Type B pancreatic cell (in vitro differentiated cells): ENCODE measurements at regions not wholly inside any gene's neighbourhood (a gene's known extent, or its start where the extent isn't known, plus 50 kb on each side); places are given as distances from the start of the nearest gene placed in this dataset.

Source experiments
- DNase-seq: peaks from one replicate; pipeline ENCODE4 v3.0.0; 2021; ENCODE audit warnings: mixed read lengths; ENCODE audit not compliant: unreplicated experiment; ENCODE audit errors: extremely low spot score
- H3K27ac Mint-ChIP-seq: 2 replicates; pipeline ENCODE4 v1.8.0; 2021; ENCODE audit warnings: mild to moderate bottlenecking, mixed read lengths
- H3K27me3 Mint-ChIP-seq: 2 replicates; pipeline ENCODE4 v1.8.0; 2021; ENCODE audit warnings: mixed read lengths
- H3K36me3 Mint-ChIP-seq: 2 replicates; pipeline ENCODE4 v1.8.0; 2021; ENCODE audit warnings: mixed read lengths
- H3K4me1 Mint-ChIP-seq: one replicate; pipeline ENCODE4 v1.8.0; 2021; ENCODE audit warnings: mixed read lengths; ENCODE audit not compliant: unreplicated experiment
- H3K4me3 Mint-ChIP-seq: 2 replicates; pipeline ENCODE4 v1.8.0; 2021; ENCODE audit warnings: mild to moderate bottlenecking, mixed read lengths
- H3K9me3 Mint-ChIP-seq: 2 replicates; pipeline ENCODE4 v1.8.0; 2021; ENCODE audit warnings: mixed read lengths
- TF ChIP-seq, protein P1 (sequence below): fragments of 200-600 bp; sonication (generic); conservative IDR thresholded peaks from 2 replicates; pipeline ENCODE4 v1.5.0; 2021; ENCODE audit warnings: antibody characterized with exemption, mild to moderate bottlenecking

GRCh38 chr16:64417711-64418227 lies 704.1 kb downstream of the CDH11 start:
- Mint-ChIP-seq H3K36me3 (no peaks in the 10 kb centered on the region), H3K9me3 (no peaks in the 10 kb centered on the region), H3K27me3 (no peaks in the 10 kb centered on the region), H3K27ac (no peak overlapping the region), H3K4me1 (peaks cover 4% of the 10 kb centered on the region), H3K4me3 (no peak overlapping the region)
- TF ChIP-seq, protein P1, sequence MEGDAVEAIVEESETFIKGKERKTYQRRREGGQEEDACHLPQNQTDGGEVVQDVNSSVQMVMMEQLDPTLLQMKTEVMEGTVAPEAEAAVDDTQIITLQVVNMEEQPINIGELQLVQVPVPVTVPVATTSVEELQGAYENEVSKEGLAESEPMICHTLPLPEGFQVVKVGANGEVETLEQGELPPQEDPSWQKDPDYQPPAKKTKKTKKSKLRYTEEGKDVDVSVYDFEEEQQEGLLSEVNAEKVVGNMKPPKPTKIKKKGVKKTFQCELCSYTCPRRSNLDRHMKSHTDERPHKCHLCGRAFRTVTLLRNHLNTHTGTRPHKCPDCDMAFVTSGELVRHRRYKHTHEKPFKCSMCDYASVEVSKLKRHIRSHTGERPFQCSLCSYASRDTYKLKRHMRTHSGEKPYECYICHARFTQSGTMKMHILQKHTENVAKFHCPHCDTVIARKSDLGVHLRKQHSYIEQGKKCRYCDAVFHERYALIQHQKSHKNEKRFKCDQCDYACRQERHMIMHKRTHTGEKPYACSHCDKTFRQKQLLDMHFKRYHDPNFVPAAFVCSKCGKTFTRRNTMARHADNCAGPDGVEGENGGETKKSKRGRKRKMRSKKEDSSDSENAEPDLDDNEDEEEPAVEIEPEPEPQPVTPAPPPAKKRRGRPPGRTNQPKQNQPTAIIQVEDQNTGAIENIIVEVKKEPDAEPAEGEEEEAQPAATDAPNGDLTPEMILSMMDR: no peak
- DNase-seq: no peak

GRCh38 chr16:64416216-64417005 lies 705.5 kb downstream of the CDH11 start:
- H3K4me3 Mint-ChIP-seq: no peak overlapping the region
- no peaks in the 10 kb centered on the region for H3K36me3 Mint-ChIP-seq
- peaks cover 4% of the 10 kb centered on the region for H3K4me1 Mint-ChIP-seq
- TF ChIP-seq, protein P1: no peak
- H3K27me3 Mint-ChIP-seq: no peaks in the 10 kb centered on the region
- DNase-seq: no peak
- H3K27ac Mint-ChIP-seq: no peak overlapping the region
- H3K9me3 Mint-ChIP-seq: peaks cover 3% of the 10 kb centered on the region

DNA sequence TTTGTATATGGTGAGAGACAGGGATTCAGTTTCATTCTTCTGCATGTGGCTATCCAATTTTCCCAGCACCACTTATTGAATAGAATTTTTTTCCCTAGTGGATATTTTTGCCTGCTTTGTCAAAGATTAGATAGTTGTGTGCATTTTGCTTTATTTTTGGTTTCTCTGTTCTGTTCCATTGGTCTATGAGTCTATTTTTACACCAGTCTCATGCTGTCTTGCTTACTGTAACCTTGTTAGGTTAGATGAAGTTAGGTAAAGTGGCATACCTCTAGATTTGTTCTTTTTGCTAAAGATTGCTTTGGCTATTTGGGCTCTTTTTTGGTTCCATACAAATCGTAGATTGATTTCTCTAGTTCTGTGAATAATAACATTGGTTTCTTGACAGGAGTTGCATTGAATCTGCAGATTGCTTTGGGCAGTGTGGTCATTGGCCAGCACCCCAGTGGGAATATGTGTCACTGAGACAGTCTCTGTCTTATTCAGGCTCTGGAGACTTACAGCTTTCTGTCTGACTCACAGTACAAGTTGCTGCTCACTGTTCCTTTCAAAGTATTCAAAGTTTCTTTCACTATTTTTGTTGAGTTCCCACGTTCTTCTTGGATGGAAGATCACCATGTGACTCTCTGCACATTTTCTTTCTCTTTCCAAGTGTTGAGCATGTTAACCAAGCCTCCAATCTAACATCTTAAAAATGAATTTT lies 709.1 kb downstream of the CDH11 start:
- Mint-ChIP-seq H3K4me3 (no peak overlapping the region), H3K4me1 (peaks cover 4% of the 10 kb centered on the region), H3K36me3 (no peaks in the 10 kb centered on the region), H3K27me3 (no peaks in the 10 kb centered on the region), H3K9me3 (peaks cover 3% of the 10 kb centered on the region), H3K27ac (no peak overlapping the region)
- TF ChIP-seq, protein P1: no peak
- DNase-seq: no peak

DNA sequence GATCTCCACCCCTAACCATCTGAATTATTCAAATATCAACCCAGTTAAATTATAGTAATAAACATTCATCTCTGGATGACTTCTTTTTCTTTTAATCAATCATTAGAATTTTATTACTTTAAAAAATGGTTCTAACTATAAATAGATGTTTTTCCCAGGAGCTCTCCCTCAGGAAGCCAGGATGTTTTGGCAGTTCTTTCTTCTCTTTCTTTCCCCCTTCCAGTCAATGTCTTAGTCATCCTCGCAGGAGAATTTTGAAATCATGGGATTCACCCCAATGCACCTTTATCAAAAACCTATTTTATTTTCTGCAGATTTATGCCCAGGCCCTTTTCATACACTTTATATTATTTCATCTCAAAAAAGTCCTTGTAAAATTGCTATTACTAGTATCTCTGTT lies 711.6 kb downstream of the CDH11 start:
- peaks cover 5% of the 10 kb centered on the region for H3K4me1 Mint-ChIP-seq
- H3K9me3 Mint-ChIP-seq: peaks cover 8% of the 10 kb centered on the region
- TF ChIP-seq, protein P1: no peak
- no peak overlapping the region for H3K27ac Mint-ChIP-seq
- no peak overlapping the region for H3K4me3 Mint-ChIP-seq
- H3K36me3 Mint-ChIP-seq: no peaks in the 10 kb centered on the region
- no peak for DNase-seq
- H3K27me3 Mint-ChIP-seq: no peaks in the 10 kb centered on the region

- Mint-ChIP-seq H3K4me1 (peaks cover 5% of the 10 kb centered on the region), H3K27me3 (no peaks in the 10 kb centered on the region), H3K4me3 (no peak overlapping the region), H3K9me3 (peaks cover 8% of the 10 kb centered on the region), H3K27ac (no peak overlapping the region), H3K36me3 (no peaks in the 10 kb centered on the region)
- TF ChIP-seq, protein P1: no peak
- DNase-seq: no peak
Observed at GRCh38 chr16:64409783-64410210, 712.1 kb downstream of the CDH11 start.
